Stimulated activated naive CD8-positive, alpha-beta T cell treated with anti-CD3 and anti-CD28 coated beads, Interleukin-15, amount 100 ng/mL, for 72 hours (primary cell): ENCODE measurements at regions not wholly inside any gene's neighbourhood (a gene's known extent, or its start where the extent isn't known, plus 50 kb on each side); places are given as distances from the start of the nearest gene placed in this dataset.
"Not testable (repeated sequence)": the region's sequence is repeated elsewhere in the genome, so short reads cannot be mapped to it uniquely, and the experiment has no call there.

ENCODE experiments used
- ATAC-seq: fragments of 150-1000 bp; cut with Tn5 transposase; 2 replicates; pipeline ENCODE4 v1.10.0; 2021; ENCODE audit warnings: mild to moderate bottlenecking, moderate library complexity
- DNase-seq, 2 donors: peaks; one replicate each; pipeline ENCODE4 v3.0.0; 2021 to 2022
- H3K27ac Mint-ChIP-seq, 2 donors: one replicate each; pipeline ENCODE4 v1.8.0; 2022; ENCODE audit warnings: mild to moderate bottlenecking in 2 of 2, mixed read lengths in 2 of 2, moderate library complexity in 2 of 2
- H3K27me3 Mint-ChIP-seq: one replicate; pipeline ENCODE4 v1.8.0; 2022; ENCODE audit warnings: mixed read lengths
- H3K4me1 Mint-ChIP-seq: one replicate; pipeline ENCODE4 v1.8.0; 2022; ENCODE audit warnings: mild to moderate bottlenecking, mixed read lengths
- H3K4me3 Mint-ChIP-seq, 2 donors: one replicate each; pipeline ENCODE4 v1.8.0; 2022; ENCODE audit warnings: mild to moderate bottlenecking in 2 of 2, mixed read lengths in 2 of 2, moderate library complexity in 1 of 2
- H3K9me3 Mint-ChIP-seq, 2 donors: one replicate each; pipeline ENCODE4 v1.8.0; 2022; ENCODE audit warnings: mixed read lengths in 2 of 2

DNA sequence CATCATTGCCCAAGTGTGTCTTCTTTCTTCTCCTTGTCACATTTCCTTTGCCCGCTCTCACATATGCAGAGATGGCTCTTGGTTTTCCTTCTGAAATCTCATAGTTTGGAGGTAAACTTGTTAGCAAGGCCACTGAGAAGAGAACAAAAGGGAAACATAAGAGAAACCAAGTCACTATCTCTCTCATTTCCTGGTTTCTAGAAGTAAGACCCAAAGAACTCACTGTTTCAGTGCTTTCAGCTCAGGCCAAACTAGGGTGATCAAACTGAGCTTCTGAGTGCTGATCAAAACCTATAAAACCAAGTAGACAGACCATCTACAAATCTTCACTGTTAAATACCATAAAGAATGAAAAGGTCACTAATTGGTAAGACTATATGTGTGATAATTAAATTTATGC, 275.4 kb upstream of the BTG1 start:
- Mint-ChIP-seq H3K27ac (no peak overlapping the region), H3K9me3 (peaks cover 6 to 10% of the 10 kb centered on the region in 2 donors), H3K4me1 (peaks cover 32% of the 10 kb centered on the region), H3K4me3 (peak overlapping the region in 1 of 2 donors; percentile 1), H3K27me3 (no peaks in the 10 kb centered on the region)
- no peak for ATAC-seq
- DNase-seq, result no peak

- ATAC-seq (no peak), DNase-seq (no peak)
- H3K4me1 Mint-ChIP-seq, result peaks cover 32% of the 10 kb centered on the region
- H3K9me3 Mint-ChIP-seq, result peaks cover 6 to 10% of the 10 kb centered on the region in 2 donors
- no peak overlapping the region for H3K4me3 Mint-ChIP-seq
- H3K27me3 Mint-ChIP-seq, result no peaks in the 10 kb centered on the region
- no peak overlapping the region for H3K27ac Mint-ChIP-seq
Observed at GRCh38 chr12:92419201-92419600, 273.6 kb upstream of the BTG1 start.

DNA sequence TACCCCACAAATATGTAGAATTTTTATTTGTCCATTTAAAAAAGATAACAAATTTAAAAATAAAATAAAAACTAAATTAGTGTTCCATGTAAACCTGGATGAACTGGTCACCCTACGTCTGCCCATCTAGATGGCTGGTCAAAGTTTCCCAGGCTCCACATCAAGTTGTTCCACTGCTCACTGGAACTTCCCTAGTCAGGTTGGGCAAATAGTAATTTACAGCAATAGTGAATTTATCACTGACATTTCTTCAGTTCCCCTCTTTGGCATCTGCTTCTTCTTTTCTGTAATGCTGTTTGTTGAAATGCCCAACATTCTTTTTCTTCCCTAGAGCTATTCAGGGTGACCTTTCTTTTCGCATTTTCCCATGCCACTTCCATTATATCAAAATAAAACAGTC, 272.7 kb upstream of the BTG1 start:
- Mint-ChIP-seq H3K4me3 (no peak overlapping the region), H3K27me3 (no peaks in the 10 kb centered on the region), H3K9me3 (peaks cover 6 to 10% of the 10 kb centered on the region in 2 donors), H3K4me1 (peaks cover 24% of the 10 kb centered on the region), H3K27ac (no peak overlapping the region)
- no peak for DNase-seq
- no peak for ATAC-seq

DNA sequence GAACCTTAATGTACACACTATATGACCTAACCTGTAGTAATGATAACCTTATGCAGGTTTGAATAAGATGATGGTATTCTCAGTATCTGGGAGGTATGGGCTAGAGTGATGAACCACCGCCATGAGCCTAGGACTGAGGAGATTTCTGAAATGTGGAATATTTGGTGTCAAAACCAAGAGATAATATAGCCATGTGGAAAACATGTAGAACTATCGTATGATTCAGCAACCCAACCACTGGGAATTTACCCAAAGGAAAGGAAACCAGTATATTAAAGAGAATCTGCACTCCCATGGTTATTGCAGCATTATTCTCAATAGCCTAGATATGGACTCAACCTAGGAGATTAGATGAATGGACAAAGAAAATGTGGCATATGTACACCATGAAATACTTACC, 271.7 kb upstream of the BTG1 start:
- no peak for ATAC-seq
- DNase-seq, result no peak
- Mint-ChIP-seq H3K4me3 (no peak overlapping the region), H3K27me3 (no peaks in the 10 kb centered on the region), H3K9me3 (peaks cover 6 to 10% of the 10 kb centered on the region in 2 donors), H3K4me1 (peaks cover 28% of the 10 kb centered on the region), H3K27ac (peak overlapping the region in 1 of 2 donors; percentile 44)

DNA sequence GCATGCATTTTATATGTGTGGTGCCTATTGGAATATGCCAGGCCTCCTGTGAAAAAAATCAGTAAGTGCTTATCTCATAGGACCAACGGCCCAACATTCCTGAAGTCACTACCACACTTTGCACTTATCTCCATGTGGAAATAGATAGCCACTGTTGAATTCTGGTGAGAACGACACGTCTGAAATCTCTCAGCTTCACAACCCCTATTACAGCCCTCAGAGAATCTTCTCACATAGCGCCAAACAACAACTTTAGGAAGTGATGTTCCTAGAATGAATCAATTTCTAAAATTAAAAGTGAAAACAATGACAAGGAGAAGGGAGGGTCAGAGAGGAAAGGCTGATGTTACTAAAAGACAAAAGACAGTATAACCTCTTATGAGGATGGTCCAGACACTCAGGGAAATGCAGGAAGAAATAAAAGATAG, 270.8 kb upstream of the BTG1 start:
- Mint-ChIP-seq H3K4me1 (peaks cover 27% of the 10 kb centered on the region), H3K4me3 (no peak overlapping the region), H3K27ac (peak overlapping the region in 1 of 2 donors; percentile 9), H3K27me3 (no peaks in the 10 kb centered on the region), H3K9me3 (peaks cover 6 to 10% of the 10 kb centered on the region in 2 donors)
- DNase-seq, result no peak
- ATAC-seq, result no peak

- Mint-ChIP-seq H3K9me3 (peaks cover 6 to 9% of the 10 kb centered on the region in 2 donors), H3K27me3 (no peaks in the 10 kb centered on the region), H3K4me3 (no peak overlapping the region), H3K27ac (no peak overlapping the region), H3K4me1 (peaks cover 29% of the 10 kb centered on the region)
- ATAC-seq (no peak), DNase-seq (no peak)
Observed at GRCh38 chr12:92414170-92415070, 268.8 kb upstream of the BTG1 start.

GRCh38 chr12:92413286-92413685, 267.6 kb upstream of the BTG1 start:
- Mint-ChIP-seq H3K27ac (no peak overlapping the region), H3K27me3 (no peaks in the 10 kb centered on the region), H3K9me3 (peaks cover 6 to 13% of the 10 kb centered on the region in 2 donors), H3K4me3 (no peak overlapping the region), H3K4me1 (peaks cover 34% of the 10 kb centered on the region)
- DNase-seq (no peak), ATAC-seq (no peak)

DNA sequence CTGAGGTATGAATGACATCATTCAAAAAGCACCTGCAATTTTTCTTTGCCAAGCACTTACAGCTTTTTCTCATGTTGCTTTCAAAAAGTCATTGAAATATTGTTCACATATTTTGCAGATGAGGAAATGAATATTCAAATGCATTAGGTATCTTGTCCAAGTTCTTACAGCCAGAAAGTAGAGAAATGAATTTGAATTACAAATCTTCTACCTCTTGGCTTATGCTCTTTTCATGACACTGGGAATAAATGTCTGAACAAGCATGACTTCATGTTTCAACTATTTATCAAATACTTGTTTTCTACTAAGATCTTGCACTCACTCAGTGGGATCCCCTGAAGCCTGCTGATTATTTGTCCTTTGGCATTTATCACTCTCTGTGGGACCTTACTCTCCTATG, 267.2 kb upstream of the BTG1 start:
- ATAC-seq (no peak), DNase-seq (no peak)
- no peaks in the 10 kb centered on the region for H3K27me3 Mint-ChIP-seq
- no peak overlapping the region for H3K27ac Mint-ChIP-seq
- peaks cover 38% of the 10 kb centered on the region for H3K4me1 Mint-ChIP-seq
- H3K4me3 Mint-ChIP-seq, result no peak overlapping the region
- peaks cover 6 to 14% of the 10 kb centered on the region in 2 donors for H3K9me3 Mint-ChIP-seq

DNA sequence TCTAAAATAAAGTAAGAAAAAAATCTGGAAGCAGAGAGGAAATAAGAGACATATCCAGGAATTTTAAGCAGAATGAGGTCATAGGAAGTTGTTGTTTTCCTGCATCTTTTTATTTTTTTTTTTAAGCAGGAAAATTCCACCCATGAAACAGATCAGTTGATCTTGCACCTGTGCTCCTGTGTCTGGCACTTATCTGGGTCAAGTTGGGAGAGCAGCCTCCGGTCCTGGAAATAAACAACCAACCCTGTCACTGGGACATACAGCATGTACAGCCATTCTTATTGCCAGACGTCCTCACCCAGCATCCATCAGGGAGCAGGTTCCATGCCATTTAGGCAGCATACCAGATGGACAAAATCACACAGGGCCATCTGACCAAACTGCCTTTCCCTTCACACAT, 266.0 kb upstream of the BTG1 start:
- DNase-seq, result no peak
- ATAC-seq, result no peak
- H3K9me3 Mint-ChIP-seq, result peaks cover 4 to 9% of the 10 kb centered on the region in 2 donors
- H3K4me3 Mint-ChIP-seq, result no peak overlapping the region
- no peaks in the 10 kb centered on the region for H3K27me3 Mint-ChIP-seq
- peaks cover 42% of the 10 kb centered on the region for H3K4me1 Mint-ChIP-seq
- H3K27ac Mint-ChIP-seq, result no peak overlapping the region

DNA sequence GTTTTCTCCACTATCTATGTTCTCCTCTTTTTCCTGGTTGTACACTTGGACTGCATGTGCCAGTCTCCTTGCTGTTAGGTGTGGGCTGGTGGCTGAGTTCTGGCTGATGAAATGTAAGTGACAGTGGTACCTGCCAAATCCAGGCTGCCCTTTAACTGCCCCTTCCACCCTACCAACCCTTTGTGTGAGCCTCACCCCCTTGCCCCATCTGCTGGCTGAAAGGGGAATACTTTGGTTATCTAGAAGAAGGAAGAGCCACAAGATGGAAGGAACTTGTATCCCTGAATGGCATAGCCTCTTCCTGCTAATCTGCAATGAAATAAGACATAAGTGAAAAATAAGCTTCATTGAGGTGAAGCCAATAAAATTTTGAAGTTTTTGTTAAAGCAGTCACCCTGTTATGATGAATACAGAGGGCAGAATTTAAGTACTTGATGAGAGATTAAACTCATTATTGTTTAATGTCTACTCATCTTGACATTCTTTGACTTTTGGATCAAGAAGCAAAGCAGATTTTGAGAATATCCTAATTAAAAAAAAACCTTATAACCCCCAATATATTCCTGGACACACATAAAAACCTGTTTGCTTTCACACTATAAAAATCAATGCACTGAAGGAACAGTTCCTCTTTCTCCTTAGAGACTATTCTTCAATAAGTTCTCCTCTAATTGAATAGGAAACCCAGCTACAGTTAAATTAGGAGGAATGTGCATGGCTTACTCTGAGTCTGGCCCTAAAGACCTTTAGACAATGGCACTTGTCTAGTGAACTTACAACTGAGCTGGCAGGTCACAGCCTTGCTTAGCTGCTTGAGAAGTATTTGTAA, 262.6 kb upstream of the BTG1 start:
- Mint-ChIP-seq H3K4me1 (peaks cover 66% of the 10 kb centered on the region), H3K27me3 (no peaks in the 10 kb centered on the region), H3K4me3 (no peak overlapping the region), H3K27ac (peak overlapping the region in 1 of 2 donors; percentile 67), H3K9me3 (peaks cover 0 to 9% of the 10 kb centered on the region in 2 donors)
- DNase-seq, result peak; percentile 43 to 73
- peak; percentile 65 for ATAC-seq

DNA sequence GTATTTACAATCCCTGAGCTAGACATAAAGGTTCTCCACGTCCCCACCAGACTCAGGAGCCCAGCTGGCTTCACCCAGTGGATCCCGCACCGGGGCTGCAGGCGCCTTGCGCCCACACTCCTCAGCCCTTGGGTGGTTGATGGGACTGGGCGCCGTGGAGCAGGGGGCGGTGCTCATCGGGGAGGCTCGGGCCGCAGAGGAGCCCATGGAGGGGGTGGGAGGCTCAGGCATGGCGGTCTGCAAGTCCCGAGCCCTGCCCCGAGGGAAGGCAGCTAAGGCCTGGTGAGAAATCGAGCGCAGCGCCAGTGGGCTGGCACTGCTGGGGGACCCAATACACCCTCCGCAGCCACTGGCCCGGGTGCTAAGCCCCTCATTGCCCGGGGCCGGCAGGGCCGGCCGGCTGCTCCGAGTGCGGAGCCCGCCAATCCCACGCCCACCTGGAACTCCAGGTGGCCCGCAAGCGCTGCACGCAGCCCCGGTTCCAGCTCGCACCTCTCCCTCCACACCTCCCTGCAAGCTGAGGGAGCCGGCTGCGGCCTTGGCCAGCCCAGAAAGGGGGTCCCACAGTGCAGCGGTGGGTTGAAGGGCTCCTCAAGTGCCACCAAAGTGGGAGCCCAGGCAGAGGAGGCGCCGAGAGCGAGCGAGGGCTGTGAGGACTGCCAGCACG, 260.9 kb upstream of the BTG1 start:
- Mint-ChIP-seq H3K4me1 (peaks cover 78% of the 10 kb centered on the region), H3K27ac (peak overlapping the region in 1 of 2 donors; percentile 98)
- not testable (repeated sequence) for H3K9me3 Mint-ChIP-seq, DNase-seq, H3K4me3 Mint-ChIP-seq, ATAC-seq, H3K27me3 Mint-ChIP-seq

DNA sequence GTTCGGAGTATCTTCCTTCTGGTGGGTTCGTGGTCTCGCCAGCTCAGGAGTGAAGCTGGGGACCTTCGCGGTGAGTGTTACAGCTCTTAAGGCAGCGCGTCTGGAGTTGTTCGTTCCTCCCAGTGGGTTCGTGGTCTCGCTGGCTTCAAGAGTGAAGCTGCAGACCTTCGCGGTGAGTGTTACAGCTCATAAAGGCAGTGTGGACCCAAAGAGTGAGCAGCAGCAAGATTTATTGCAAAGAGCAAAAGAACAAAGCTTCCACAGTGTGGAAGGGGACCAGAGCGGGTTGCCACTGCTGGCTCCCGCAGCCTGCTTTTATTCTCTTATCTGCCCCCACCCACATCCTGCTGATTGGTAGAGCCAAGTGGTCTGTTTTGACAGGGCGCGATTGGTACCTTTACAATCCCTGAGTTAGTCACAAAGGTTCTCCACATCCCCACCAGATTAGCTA, 260.2 kb upstream of the BTG1 start:
- not testable (repeated sequence) for H3K27me3 Mint-ChIP-seq, ATAC-seq, H3K9me3 Mint-ChIP-seq
- Mint-ChIP-seq H3K4me1 (peaks cover 85% of the 10 kb centered on the region), H3K27ac (peak overlapping the region; percentile 98 to 99), H3K4me3 (peak overlapping the region; percentile 86 to 94)
- DNase-seq, result peak; percentile 67 to 84

GRCh38 chr12:92404921-92405320, 259.3 kb upstream of the BTG1 start:
- peak overlapping the region; percentile 86 to 94 for H3K4me3 Mint-ChIP-seq
- DNase-seq, result no peak

DNA sequence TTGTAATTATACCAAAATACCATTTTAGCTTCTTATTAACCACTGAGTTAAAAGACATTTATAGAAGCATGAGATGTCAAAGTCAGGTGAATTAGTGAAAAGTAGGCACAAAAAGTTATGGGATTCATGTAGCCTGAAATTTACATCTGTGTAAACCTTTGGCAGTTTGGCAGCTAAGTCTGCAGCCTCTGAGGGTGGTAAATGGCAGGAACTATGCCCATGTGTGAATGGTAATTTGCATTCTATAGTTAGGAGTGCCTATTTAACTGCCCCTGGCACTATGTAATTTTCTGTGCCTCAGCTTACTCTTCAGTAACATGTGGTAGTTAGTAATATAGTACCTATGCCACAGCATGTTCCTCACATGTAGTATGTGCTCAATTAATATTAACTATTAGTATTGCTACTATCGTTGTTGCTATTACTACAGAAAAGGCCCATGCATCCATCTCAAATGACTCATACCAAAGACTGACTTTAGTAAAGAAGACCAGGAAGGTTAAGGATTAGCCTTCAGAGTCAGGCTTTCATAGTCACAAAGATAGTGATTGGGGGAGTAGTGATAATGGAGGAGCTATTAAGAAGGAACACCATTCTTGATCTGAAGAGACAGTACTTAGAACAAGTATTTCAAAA, 258.7 kb upstream of the BTG1 start:
- DNase-seq (no peak), ATAC-seq (peak; percentile 10)
- Mint-ChIP-seq H3K4me3 (peak overlapping the region; percentile 86 to 94), H3K9me3 (peaks cover 0 to 5% of the 10 kb centered on the region in 2 donors), H3K4me1 (peaks cover 89% of the 10 kb centered on the region), H3K27ac (peak overlapping the region; percentile 93 to 99), H3K27me3 (no peaks in the 10 kb centered on the region)

More at GRCh38 chr12:92404921-92405320, 259.3 kb upstream of the BTG1 start:
- H3K27ac Mint-ChIP-seq, result peak overlapping the region; percentile 93 to 99
- H3K4me1 Mint-ChIP-seq, result peaks cover 89% of the 10 kb centered on the region
- no peaks in the 10 kb centered on the region for H3K27me3 Mint-ChIP-seq
- ATAC-seq, result no peak
- peaks cover 0 to 5% of the 10 kb centered on the region in 2 donors for H3K9me3 Mint-ChIP-seq
